Heart right ventricle (tissue), 16 donors: ENCODE measurements at regions not wholly inside any gene's neighbourhood (a gene's known extent, or its start where the extent isn't known, plus 50 kb on each side); places are given as distances from the start of the nearest gene placed in this dataset.

Source experiments
- ATAC-seq, 8 donors: fragments of 200-7000 bp; cut with Tn5 transposase; one replicate each; pipeline ENCODE4 v1.9.1; 2020; ENCODE audit warnings: mild to moderate bottlenecking in 8 of 8, moderate library complexity in 8 of 8, moderate number of reproducible peaks in 1 of 8
- DNase-seq, 2 donors: peaks; one replicate each; pipeline ENCODE4 v3.0.0-alpha.2; 2020
- H3K27ac ChIP-seq, 10 donors: fragments of 200-600 bp; sonication (generic) in 2 of 10; one replicate each; pipeline versions ENCODE4 v1.5.0 to v1.8.0; 2020 to 2022; ENCODE audit warnings: mild to moderate bottlenecking in 3 of 10
- H3K27me3 ChIP-seq, 7 donors: fragments of 200-600 bp; one replicate each; pipeline ENCODE4 v1.8.0; 2021 to 2022; ENCODE audit warnings: mild to moderate bottlenecking in 2 of 7
- H3K36me3 ChIP-seq, 9 donors: fragments of 200-600 bp; sonication (generic) in 1 of 9; one replicate each; pipeline versions ENCODE4 v1.5.0 to v1.8.0; 2020 to 2022; ENCODE audit warnings: mild to moderate bottlenecking in 2 of 9
- H3K4me1 ChIP-seq, 9 donors: fragments of 200-600 bp; sonication (generic) in 1 of 9; one replicate each; pipeline versions ENCODE4 v1.5.0 to v1.8.0; 2020 to 2022; ENCODE audit warnings: mild to moderate bottlenecking in 4 of 9
- H3K4me3 ChIP-seq, 10 donors: fragments of 200-600 bp; sonication (generic) in 2 of 10; one replicate each; pipeline versions ENCODE4 v1.5.0 to v1.8.0; 2020 to 2022; ENCODE audit warnings: mild to moderate bottlenecking in 7 of 10, moderate library complexity in 2 of 10
- H3K9me3 ChIP-seq, 11 donors: fragments of 200-600 bp in 10 of 11; sonication (generic) in 2 of 11; one replicate each; pipeline versions ENCODE4 v1.5.0 to v1.8.0; 2013 to 2022; ENCODE audit warnings: mild to moderate bottlenecking in 2 of 11, control low read depth in 1 of 11, moderate library complexity in 1 of 11
- CTCF ChIP-seq, 9 donors: fragments of 200-600 bp; sonication (generic) in 2 of 9; IDR thresholded peaks; one replicate each; pipeline versions ENCODE4 v1.5.0 to v1.8.0; 2021 to 2022; ENCODE audit warnings: antibody characterized with exemption in 9 of 9, mild to moderate bottlenecking in 5 of 9, moderate library complexity in 1 of 9
- WGBS, 2 donors: extraction: QIAGEN DNeasy Blood & Tissue Kit; methylation state at CpG; one replicate each; pipeline ENCODE4 v1.1.7; 2013; ENCODE audit warnings: inconsistent platforms in 1 of 2; 5-methylcytosine and 5-hydroxymethylcytosine counted together
- intact Hi-C, 10 donors: fragments of 100-400 bp; cut with DNase I; formaldehyde crosslinking; loops; one replicate each; pipeline versions ENCODE4 v1.11.1 to v1.14.2; 2022
- donor health status: Arrhythmogenic right ventricular cardiomyopathy.
- donor health status: ischemic (EF 13 %, LVEDD 7.1; RV severe dilation, severe dysfunction).
- donor health status: healthy with polysubstance abuse.
- donor health status: DM: no; HTN: yes; CAD: no.
- donor health status: DM: no; HTN: no; CAD: no.
- donor health status: ischemic (EF 25% LVEDD 6.9; RV normal size, moderate dysfunction).
- donor health status: ischemic (EF 25% LVEDD 5.7; RV mildly dilated, moderate dysfunction).
- donor health status: healthy.
- donor health status: DM: yes; HTN: yes; CAD: no.
- donor health status: Ischemic cardiomyopathy.
- donor health status: ischemic (EF 35%, LVEDD 5.7; RV mildly dilated, moderate dysfunction).
- donor health status: nonischemic (EF 11% LVEDD 7.7; RV severe dilation, severe dysfunction).
- donor health status: DM: yes; HTN: yes; CAD: no.
- donor health status: PGD.
- donor health status: ischemic (EF 29% LVEDD 5.4; RV normal size, mild dysfunction).
- donor health status: nonischemic (EF 23%, LVEDD 6.1; RV moderate dilation, normal function).

GRCh38 chr11:97751405-97751804, 1269.3 kb upstream of the CNTN5 start:
- 55 to 69% methylated on average over 5 of the region's 5 CpGs for WGBS, 2 donors
- TF ChIP-seq CTCF (IDR thresholded peaks at IDR 0.05), result peak in 3 of 9 donors; percentile 5 to 12 (median 12)

GRCh38 chr11:97751952-97752351, 1268.8 kb upstream of the CNTN5 start:
- Histone ChIP-seq H3K27me3 (no peaks in the 10 kb centered on the region), H3K27ac (no peak overlapping the region), H3K9me3 (peaks cover 0 to 15% (median 0%) of the 10 kb centered on the region in 11 donors), H3K4me1 (peaks cover 0 to 15% (median under 1%) of the 10 kb centered on the region in 9 donors), H3K4me3 (no peak overlapping the region), H3K36me3 (no peaks in the 10 kb centered on the region)
- no peak for TF ChIP-seq CTCF (IDR thresholded peaks at IDR 0.05)
- DNase-seq (no peak), ATAC-seq (peak in 1 of 8 donors; percentile 7)
- 84 to 85% methylated on average over 2 of the region's 2 CpGs for WGBS, 2 donors
- intact Hi-C loops, result no loop called here

More at GRCh38 chr11:97751405-97751804, 1269.3 kb upstream of the CNTN5 start:
- no peaks in the 10 kb centered on the region for H3K27me3 ChIP-seq
- ATAC-seq, result peak; percentile 57 to 100 (median 94)
- intact Hi-C loops, result no loop called here
- H3K4me1 ChIP-seq, result peaks cover 0 to 21% (median 3%) of the 10 kb centered on the region in 9 donors
- DNase-seq, result peak; percentile 40 to 65
- no peak overlapping the region for H3K4me3 ChIP-seq
- no peaks in the 10 kb centered on the region for H3K36me3 ChIP-seq
- peaks cover 0 to 15% (median 0%) of the 10 kb centered on the region in 11 donors for H3K9me3 ChIP-seq
- no peak overlapping the region for H3K27ac ChIP-seq

- H3K4me1 ChIP-seq, result no peaks in the 10 kb centered on the region
- ATAC-seq, result no peak
- H3K27ac ChIP-seq, result no peak overlapping the region
- H3K36me3 ChIP-seq, result no peaks in the 10 kb centered on the region
- H3K4me3 ChIP-seq, result no peak overlapping the region
- peaks cover 0 to 15% (median 0%) of the 10 kb centered on the region in 11 donors for H3K9me3 ChIP-seq
- H3K27me3 ChIP-seq, result no peaks in the 10 kb centered on the region
- DNase-seq, result no peak
- no peak for TF ChIP-seq CTCF (IDR thresholded peaks at IDR 0.05)
- intact Hi-C loops, result no loop called here
- WGBS, 2 donors, result 68 to 75% methylated on average over 3 of the region's 3 CpGs
Observed at GRCh38 chr11:97754976-97755375, 1265.8 kb upstream of the CNTN5 start.

GRCh38 chr11:97756571-97757335, 1264.0 kb upstream of the CNTN5 start:
- no peak for ATAC-seq
- WGBS, 2 donors, result 89 to 93% methylated on average over 4 of the region's 4 CpGs
- no peaks in the 10 kb centered on the region for H3K27me3 ChIP-seq
- no peak overlapping the region for H3K4me3 ChIP-seq
- no peak for DNase-seq
- TF ChIP-seq CTCF (IDR thresholded peaks at IDR 0.05), result no peak
- no peaks in the 10 kb centered on the region for H3K36me3 ChIP-seq
- no peaks in the 10 kb centered on the region for H3K4me1 ChIP-seq
- intact Hi-C loops, result no loop called here
- no peak overlapping the region for H3K27ac ChIP-seq
- H3K9me3 ChIP-seq, result peaks cover 0 to 10% (median 0%) of the 10 kb centered on the region in 11 donors
